ENCODE measurements at regions not wholly inside any gene's neighbourhood (a gene's known extent, or its start where the extent isn't known, plus 50 kb on each side); places are given as distances from the start of the nearest gene placed in this dataset.

- Histone ChIP-seq H3K4me1 (no peaks in the 10 kb centered on the region), H3K27me3 (no peaks in the 10 kb centered on the region), H3K27ac (no peak overlapping the region), H3K4me3 (no peak overlapping the region), H3K9me3 (no peaks in the 10 kb centered on the region), H3K36me3 (no peaks in the 10 kb centered on the region)
- TF ChIP-seq EP300 (IDR thresholded peaks at IDR 0.05): no peak
- no peak for TF ChIP-seq CTCF (IDR thresholded peaks at IDR 0.05)
- TF ChIP-seq POLR2A (IDR thresholded peaks at IDR 0.05): no peak
- no peak for TF ChIP-seq POLR2AphosphoS5 (IDR thresholded peaks at IDR 0.05)
- DNase-seq (ENCODE audit: low spot score in 2 of 2): no peak
- WGBS: 89% methylated on average over 4 of the region's 4 CpGs
These were observed 1849.9 kb upstream of the CELF4 start for GRCh38 chr18:39415471-39415870.

GRCh38 chr18:39414009-39414700 is 1848.6 kb upstream of the CELF4 start:
- 68% methylated on average over 4 of the region's 4 CpGs for WGBS
- no peak for DNase-seq (ENCODE audit: low spot score in 2 of 2)
- Histone ChIP-seq H3K27ac (no peak overlapping the region), H3K27me3 (no peaks in the 10 kb centered on the region), H3K4me1 (no peaks in the 10 kb centered on the region), H3K36me3 (no peaks in the 10 kb centered on the region), H3K9me3 (no peaks in the 10 kb centered on the region), H3K4me3 (no peak overlapping the region)
- TF ChIP-seq EP300 (IDR thresholded peaks at IDR 0.05) (no peak), POLR2A (IDR thresholded peaks at IDR 0.05) (no peak), CTCF (IDR thresholded peaks at IDR 0.05) (no peak), POLR2AphosphoS5 (IDR thresholded peaks at IDR 0.05) (no peak)

GRCh38 chr18:39406941-39407340 is 1841.3 kb upstream of the CELF4 start:
- Histone ChIP-seq H3K9me3 (no peaks in the 10 kb centered on the region), H3K27me3 (no peaks in the 10 kb centered on the region), H3K36me3 (no peaks in the 10 kb centered on the region), H3K27ac (no peak overlapping the region), H3K4me1 (no peaks in the 10 kb centered on the region), H3K4me3 (no peak overlapping the region)
- DNase-seq (ENCODE audit: low spot score in 2 of 2): no peak
- TF ChIP-seq CTCF (IDR thresholded peaks at IDR 0.05) (no peak), POLR2AphosphoS5 (IDR thresholded peaks at IDR 0.05) (no peak), EP300 (IDR thresholded peaks at IDR 0.05) (no peak), POLR2A (IDR thresholded peaks at IDR 0.05) (no peak)
- WGBS: 91% methylated on average over 3 of the region's 3 CpGs

GRCh38 chr18:39403121-39403520 is 1837.5 kb upstream of the CELF4 start:
- TF ChIP-seq EP300 (IDR thresholded peaks at IDR 0.05): no peak
- no peak for TF ChIP-seq POLR2A (IDR thresholded peaks at IDR 0.05)
- Histone ChIP-seq H3K36me3 (no peaks in the 10 kb centered on the region), H3K4me3 (no peak overlapping the region), H3K27me3 (no peaks in the 10 kb centered on the region), H3K27ac (no peak overlapping the region), H3K4me1 (no peaks in the 10 kb centered on the region), H3K9me3 (no peaks in the 10 kb centered on the region)
- no peak for DNase-seq (ENCODE audit: low spot score in 2 of 2)
- WGBS: 67% methylated on average over 2 of the region's 2 CpGs

- no peaks in the 10 kb centered on the region for H3K36me3 ChIP-seq
- no peaks in the 10 kb centered on the region for H3K4me1 ChIP-seq
- WGBS: 89% methylated on average over 1 of the region's 1 CpG
- no peak overlapping the region for H3K27ac ChIP-seq
- no peaks in the 10 kb centered on the region for H3K27me3 ChIP-seq
- TF ChIP-seq POLR2AphosphoS5 (IDR thresholded peaks at IDR 0.05) (no peak), POLR2A (IDR thresholded peaks at IDR 0.05) (no peak), CTCF (IDR thresholded peaks at IDR 0.05) (no peak), EP300 (IDR thresholded peaks at IDR 0.05) (no peak)
- H3K9me3 ChIP-seq: no peaks in the 10 kb centered on the region
- no peak for DNase-seq (ENCODE audit: low spot score in 2 of 2)
- H3K4me3 ChIP-seq: no peak overlapping the region
These were observed 1834.1 kb upstream of the CELF4 start for GRCh38 chr18:39399662-39400061.

- 93% methylated on average over 1 of the region's 1 CpG for WGBS
These were observed 1830.6 kb upstream of the CELF4 start for GRCh38 chr18:39396168-39396567.

More at GRCh38 chr18:39396168-39396567, 1830.6 kb upstream of the CELF4 start:
- TF ChIP-seq CTCF (IDR thresholded peaks at IDR 0.05): no peak
- TF ChIP-seq POLR2AphosphoS5 (IDR thresholded peaks at IDR 0.05): no peak
- no peak for TF ChIP-seq POLR2A (IDR thresholded peaks at IDR 0.05)
- no peak for TF ChIP-seq EP300 (IDR thresholded peaks at IDR 0.05)
- no peaks in the 10 kb centered on the region for H3K4me1 ChIP-seq
- H3K27ac ChIP-seq: no peak overlapping the region
- H3K9me3 ChIP-seq: no peaks in the 10 kb centered on the region
- DNase-seq (ENCODE audit: low spot score in 2 of 2): no peak
- H3K27me3 ChIP-seq: no peaks in the 10 kb centered on the region
- no peak overlapping the region for H3K4me3 ChIP-seq
- H3K36me3 ChIP-seq: no peaks in the 10 kb centered on the region
